ENCODE measurements at regions not wholly inside any gene's neighbourhood (a gene's known extent, or its start where the extent isn't known, plus 50 kb on each side); places are given as distances from the start of the nearest gene placed in this dataset.

- Mint-ChIP-seq H3K36me3 (no peaks in the 10 kb centered on the region), H3K27ac (no peak overlapping the region), H3K9me3 (no peaks in the 10 kb centered on the region), H3K4me3 (no peak overlapping the region), H3K27me3 (ENCODE audit: low read depth) (no peaks in the 10 kb centered on the region), H3K4me1 (peaks cover 6% of the 10 kb centered on the region)
- TF ChIP-seq CTCF (IDR thresholded peaks at IDR 0.05; ENCODE audit: unreplicated experiment): no peak
- DNase-seq (ENCODE audit: low spot score in 2 of 2, unreplicated experiment in 2 of 2): no peak
Observed at GRCh38 chr18:27763341-27763740, 413.6 kb downstream of the CDH2 start.

- Mint-ChIP-seq H3K36me3 (no peaks in the 10 kb centered on the region), H3K4me3 (no peak overlapping the region), H3K27me3 (ENCODE audit: low read depth) (no peaks in the 10 kb centered on the region), H3K27ac (no peak overlapping the region), H3K4me1 (peaks cover 6% of the 10 kb centered on the region), H3K9me3 (no peaks in the 10 kb centered on the region)
- no peak for TF ChIP-seq CTCF (IDR thresholded peaks at IDR 0.05; ENCODE audit: unreplicated experiment)
- DNase-seq (ENCODE audit: low spot score in 2 of 2, unreplicated experiment in 2 of 2): no peak
Observed at GRCh38 chr18:27762054-27762453, 414.9 kb downstream of the CDH2 start.

- Mint-ChIP-seq H3K27ac (no peak overlapping the region), H3K4me1 (peaks cover 8% of the 10 kb centered on the region), H3K9me3 (no peaks in the 10 kb centered on the region), H3K36me3 (no peaks in the 10 kb centered on the region), H3K4me3 (no peak overlapping the region), H3K27me3 (ENCODE audit: low read depth) (no peaks in the 10 kb centered on the region)
- no peak for DNase-seq (ENCODE audit: low spot score in 2 of 2, unreplicated experiment in 2 of 2)
- TF ChIP-seq CTCF (IDR thresholded peaks at IDR 0.05; ENCODE audit: unreplicated experiment): no peak
Observed at GRCh38 chr18:27752944-27753343, 424.0 kb downstream of the CDH2 start.

- Mint-ChIP-seq H3K36me3 (no peaks in the 10 kb centered on the region), H3K27ac (no peak overlapping the region), H3K9me3 (no peaks in the 10 kb centered on the region), H3K4me3 (no peak overlapping the region), H3K4me1 (peaks cover 8% of the 10 kb centered on the region), H3K27me3 (ENCODE audit: low read depth) (no peaks in the 10 kb centered on the region)
- no peak for TF ChIP-seq CTCF (IDR thresholded peaks at IDR 0.05; ENCODE audit: unreplicated experiment)
- DNase-seq (ENCODE audit: low spot score in 2 of 2, unreplicated experiment in 2 of 2): no peak
Observed at GRCh38 chr18:27750923-27751322, 426.0 kb downstream of the CDH2 start.

- no peaks in the 10 kb centered on the region for H3K36me3 Mint-ChIP-seq
- H3K4me3 Mint-ChIP-seq: no peak overlapping the region
- peaks cover 8% of the 10 kb centered on the region for H3K4me1 Mint-ChIP-seq
- H3K9me3 Mint-ChIP-seq: no peaks in the 10 kb centered on the region
- H3K27ac Mint-ChIP-seq: no peak overlapping the region
- no peaks in the 10 kb centered on the region for H3K27me3 Mint-ChIP-seq (ENCODE audit: low read depth)
- no peak for TF ChIP-seq CTCF (IDR thresholded peaks at IDR 0.05; ENCODE audit: unreplicated experiment)
- DNase-seq (ENCODE audit: low spot score in 2 of 2, unreplicated experiment in 2 of 2): peak in 1 of 2 experiments; percentile 43
Observed at GRCh38 chr18:27750014-27750413, 426.9 kb downstream of the CDH2 start.

GRCh38 chr18:27749194-27749593 is 427.7 kb downstream of the CDH2 start:
- no peak for DNase-seq (ENCODE audit: low spot score in 2 of 2, unreplicated experiment in 2 of 2)
- no peaks in the 10 kb centered on the region for H3K9me3 Mint-ChIP-seq
- H3K36me3 Mint-ChIP-seq: no peaks in the 10 kb centered on the region
- peaks cover 8% of the 10 kb centered on the region for H3K4me1 Mint-ChIP-seq
- H3K27ac Mint-ChIP-seq: no peak overlapping the region
- no peak for TF ChIP-seq CTCF (IDR thresholded peaks at IDR 0.05; ENCODE audit: unreplicated experiment)
- H3K4me3 Mint-ChIP-seq: no peak overlapping the region
- no peaks in the 10 kb centered on the region for H3K27me3 Mint-ChIP-seq (ENCODE audit: low read depth)

Measured in mesothelial cell of epicardium (in vitro differentiated cells).